Chondrocyte (in vitro differentiated cells): ENCODE measurements at regions not wholly inside any gene's neighbourhood (a gene's known extent, or its start where the extent isn't known, plus 50 kb on each side); places are given as distances from the start of the nearest gene placed in this dataset.

ENCODE experiments used
- DNase-seq: peaks from one replicate; pipeline ENCODE4 v3.0.0; 2021; ENCODE audit warnings: mixed read lengths, low spot score
- H3K27ac Mint-ChIP-seq: one replicate; pipeline ENCODE4 v1.8.0; 2021; ENCODE audit warnings: mild to moderate bottlenecking, moderate library complexity, mixed read lengths; ENCODE audit not compliant: unreplicated experiment
- H3K27me3 Mint-ChIP-seq: 2 replicates; pipeline ENCODE4 v1.8.0; 2021; ENCODE audit warnings: low read depth, mixed read lengths
- H3K36me3 Mint-ChIP-seq: 2 replicates; pipeline ENCODE4 v1.8.0; 2021; ENCODE audit warnings: low read depth, mixed read lengths
- H3K4me1 Mint-ChIP-seq: 2 replicates; pipeline ENCODE4 v1.8.0; 2021; ENCODE audit warnings: low read depth, mild to moderate bottlenecking, mixed read lengths
- H3K4me3 Mint-ChIP-seq: one replicate; pipeline ENCODE4 v1.8.0; 2021; ENCODE audit warnings: mild to moderate bottlenecking, moderate library complexity, mixed read lengths; ENCODE audit not compliant: unreplicated experiment
- H3K9me3 Mint-ChIP-seq: 2 replicates; pipeline ENCODE4 v1.8.0; 2021; ENCODE audit warnings: low read depth, mixed read lengths
- TF ChIP-seq, protein P1 (sequence below): fragments of 200-600 bp; sonication (generic); IDR thresholded peaks from 2 replicates; pipeline ENCODE4 v1.5.0; 2021; ENCODE audit warnings: antibody characterized with exemption, mild to moderate bottlenecking, moderate library complexity

GRCh38 chr3:5429517-5429890 is 242.0 kb downstream of the EDEM1 start:
- Mint-ChIP-seq H3K4me1 (no peaks in the 10 kb centered on the region), H3K9me3 (no peaks in the 10 kb centered on the region), H3K27ac (no peak overlapping the region), H3K4me3 (no peak overlapping the region), H3K36me3 (no peaks in the 10 kb centered on the region), H3K27me3 (peaks cover 9% of the 10 kb centered on the region)
- no peak for DNase-seq
- TF ChIP-seq, protein P1, sequence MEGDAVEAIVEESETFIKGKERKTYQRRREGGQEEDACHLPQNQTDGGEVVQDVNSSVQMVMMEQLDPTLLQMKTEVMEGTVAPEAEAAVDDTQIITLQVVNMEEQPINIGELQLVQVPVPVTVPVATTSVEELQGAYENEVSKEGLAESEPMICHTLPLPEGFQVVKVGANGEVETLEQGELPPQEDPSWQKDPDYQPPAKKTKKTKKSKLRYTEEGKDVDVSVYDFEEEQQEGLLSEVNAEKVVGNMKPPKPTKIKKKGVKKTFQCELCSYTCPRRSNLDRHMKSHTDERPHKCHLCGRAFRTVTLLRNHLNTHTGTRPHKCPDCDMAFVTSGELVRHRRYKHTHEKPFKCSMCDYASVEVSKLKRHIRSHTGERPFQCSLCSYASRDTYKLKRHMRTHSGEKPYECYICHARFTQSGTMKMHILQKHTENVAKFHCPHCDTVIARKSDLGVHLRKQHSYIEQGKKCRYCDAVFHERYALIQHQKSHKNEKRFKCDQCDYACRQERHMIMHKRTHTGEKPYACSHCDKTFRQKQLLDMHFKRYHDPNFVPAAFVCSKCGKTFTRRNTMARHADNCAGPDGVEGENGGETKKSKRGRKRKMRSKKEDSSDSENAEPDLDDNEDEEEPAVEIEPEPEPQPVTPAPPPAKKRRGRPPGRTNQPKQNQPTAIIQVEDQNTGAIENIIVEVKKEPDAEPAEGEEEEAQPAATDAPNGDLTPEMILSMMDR, result no peak

DNA sequence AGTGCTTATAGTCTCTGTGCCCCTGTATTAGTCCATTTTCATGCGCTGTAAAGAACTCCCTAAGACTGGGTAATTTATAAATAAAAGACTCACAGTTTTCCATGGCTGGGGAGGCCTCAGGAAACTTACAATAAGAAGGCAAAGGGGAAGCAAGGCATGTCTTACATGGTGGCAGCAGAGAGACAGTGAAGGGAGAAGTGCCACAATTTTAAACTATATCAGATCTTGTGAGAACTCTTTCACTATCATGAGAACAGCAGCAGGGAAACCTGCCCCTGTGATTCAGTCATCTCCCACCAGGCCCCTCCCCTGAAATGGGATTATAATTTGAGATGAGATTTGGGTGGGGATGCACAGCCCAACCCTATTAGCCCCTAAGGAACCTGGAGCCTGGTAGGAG is 243.2 kb downstream of the EDEM1 start:
- no peak overlapping the region for H3K4me3 Mint-ChIP-seq
- no peak overlapping the region for H3K27ac Mint-ChIP-seq
- H3K4me1 Mint-ChIP-seq, result no peaks in the 10 kb centered on the region
- no peak for DNase-seq
- TF ChIP-seq, protein P1, result no peak
- peaks cover 9% of the 10 kb centered on the region for H3K27me3 Mint-ChIP-seq
- no peaks in the 10 kb centered on the region for H3K9me3 Mint-ChIP-seq
- no peaks in the 10 kb centered on the region for H3K36me3 Mint-ChIP-seq

DNA sequence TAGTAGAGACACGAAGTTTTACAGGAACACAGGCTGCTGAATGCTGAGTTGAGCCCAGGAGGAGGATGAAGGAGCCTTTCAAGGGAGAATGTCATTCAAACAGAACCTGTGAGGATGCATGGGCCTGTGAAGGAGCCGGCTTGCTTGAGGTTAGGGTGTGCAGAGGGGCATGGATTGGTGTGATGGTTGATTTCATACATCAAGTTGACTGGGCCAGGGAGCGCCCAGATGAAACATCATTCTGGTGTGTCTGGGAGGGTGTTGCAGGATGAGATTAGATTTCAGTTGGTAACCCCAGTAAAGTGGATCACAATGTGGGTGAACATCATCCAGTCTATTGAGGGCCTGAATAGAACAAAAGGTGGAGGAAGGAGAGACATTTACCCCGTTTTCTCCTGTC is 243.6 kb downstream of the EDEM1 start:
- Mint-ChIP-seq H3K27ac (no peak overlapping the region), H3K36me3 (no peaks in the 10 kb centered on the region), H3K9me3 (no peaks in the 10 kb centered on the region), H3K4me3 (no peak overlapping the region), H3K4me1 (no peaks in the 10 kb centered on the region), H3K27me3 (peaks cover 9% of the 10 kb centered on the region)
- no peak for DNase-seq
- TF ChIP-seq, protein P1, result no peak

GRCh38 chr3:5431811-5432378 is 244.4 kb downstream of the EDEM1 start:
- no peaks in the 10 kb centered on the region for H3K9me3 Mint-ChIP-seq
- peaks cover 5% of the 10 kb centered on the region for H3K27me3 Mint-ChIP-seq
- H3K4me1 Mint-ChIP-seq, result no peaks in the 10 kb centered on the region
- no peak overlapping the region for H3K27ac Mint-ChIP-seq
- no peak for DNase-seq
- H3K36me3 Mint-ChIP-seq, result no peaks in the 10 kb centered on the region
- no peak overlapping the region for H3K4me3 Mint-ChIP-seq
- TF ChIP-seq, protein P1, result no peak

- no peak for DNase-seq
- no peaks in the 10 kb centered on the region for H3K9me3 Mint-ChIP-seq
- no peak overlapping the region for H3K27ac Mint-ChIP-seq
- H3K27me3 Mint-ChIP-seq, result no peaks in the 10 kb centered on the region
- H3K36me3 Mint-ChIP-seq, result no peaks in the 10 kb centered on the region
- TF ChIP-seq, protein P1, result no peak
- H3K4me1 Mint-ChIP-seq, result no peaks in the 10 kb centered on the region
- no peak overlapping the region for H3K4me3 Mint-ChIP-seq
Measured at GRCh38 chr3:5437296-5437782, 249.8 kb downstream of the EDEM1 start.
